ENCODE measurements at regions not wholly inside any gene's neighbourhood (a gene's known extent, or its start where the extent isn't known, plus 50 kb on each side); places are given as distances from the start of the nearest gene placed in this dataset.
"Not testable (repeated sequence)": the region's sequence is repeated elsewhere in the genome, so short reads cannot be mapped to it uniquely, and the experiment has no call there.

GRCh38 chr2:41334159-41334558, 713.7 kb upstream of the PKDCC start:
- Mint-ChIP-seq H3K27ac (no peak overlapping the region), H3K4me1 (ENCODE audit: low read depth) (no peaks in the 10 kb centered on the region), H3K36me3 (ENCODE audit: low read depth) (no peaks in the 10 kb centered on the region), H3K27me3 (no peaks in the 10 kb centered on the region), H3K9me3 (peaks cover 6% of the 10 kb centered on the region), H3K4me3 (no peak overlapping the region)
- DNase-seq, result no peak

DNA sequence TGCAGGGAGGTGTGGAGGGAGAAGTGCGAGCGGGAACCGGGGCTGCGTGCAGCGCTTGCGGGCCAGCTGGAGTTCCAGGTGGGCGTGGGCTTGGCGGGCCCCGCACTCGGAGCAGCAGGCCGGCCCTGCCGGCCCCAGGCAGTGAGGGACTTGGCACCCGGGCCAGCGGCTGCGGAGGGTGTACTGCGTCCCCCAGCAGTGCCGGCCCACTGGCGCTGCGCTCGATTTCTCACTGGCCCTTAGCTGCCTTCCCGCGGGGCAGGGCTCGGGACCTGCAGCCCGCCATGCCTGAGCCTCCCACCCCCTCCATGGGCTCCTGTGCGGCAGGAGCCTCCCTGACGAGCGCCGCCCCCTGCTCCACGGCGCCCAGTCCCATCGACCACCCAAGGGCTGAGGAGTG, 712.2 kb upstream of the PKDCC start:
- DNase-seq; H3K27ac Mint-ChIP-seq; H3K36me3 Mint-ChIP-seq (ENCODE audit: low read depth); H3K27me3 Mint-ChIP-seq; H3K4me1 Mint-ChIP-seq (ENCODE audit: low read depth); H3K4me3 Mint-ChIP-seq; H3K9me3 Mint-ChIP-seq: not testable (repeated sequence)

- Mint-ChIP-seq H3K27me3 (no peaks in the 10 kb centered on the region), H3K4me3 (no peak overlapping the region), H3K4me1 (ENCODE audit: low read depth) (no peaks in the 10 kb centered on the region), H3K27ac (no peak overlapping the region), H3K36me3 (ENCODE audit: low read depth) (no peaks in the 10 kb centered on the region), H3K9me3 (peaks cover 6% of the 10 kb centered on the region)
- DNase-seq, result no peak
These were observed 709.9 kb upstream of the PKDCC start for GRCh38 chr2:41337956-41338355.

GRCh38 chr2:41344529-41344928, 703.3 kb upstream of the PKDCC start:
- Mint-ChIP-seq H3K27me3 (no peaks in the 10 kb centered on the region), H3K4me1 (ENCODE audit: low read depth) (no peaks in the 10 kb centered on the region), H3K36me3 (ENCODE audit: low read depth) (no peaks in the 10 kb centered on the region), H3K27ac (no peak overlapping the region), H3K4me3 (no peak overlapping the region), H3K9me3 (no peaks in the 10 kb centered on the region)
- no peak for DNase-seq

DNA sequence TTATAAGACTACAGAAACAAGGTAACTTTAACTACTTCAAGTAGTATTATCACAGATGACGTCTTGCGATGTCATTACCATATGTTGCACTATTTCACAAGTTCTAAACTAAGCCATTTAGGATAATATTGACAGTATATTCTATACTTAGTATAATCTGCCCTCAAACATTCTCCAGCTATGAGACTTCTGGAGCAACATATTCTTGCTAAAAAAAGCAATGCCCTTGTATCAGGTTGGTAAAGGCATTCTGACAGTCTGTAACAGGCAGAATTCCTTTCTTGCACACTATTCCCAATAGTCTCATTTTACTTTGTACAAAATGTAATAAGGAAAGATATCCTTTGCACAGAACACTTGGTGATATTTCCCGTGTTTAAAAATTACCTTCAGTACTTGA, 694.8 kb upstream of the PKDCC start:
- H3K9me3 Mint-ChIP-seq, result no peaks in the 10 kb centered on the region
- no peak overlapping the region for H3K4me3 Mint-ChIP-seq
- DNase-seq, result no peak
- no peak overlapping the region for H3K27ac Mint-ChIP-seq
- H3K36me3 Mint-ChIP-seq (ENCODE audit: low read depth), result no peaks in the 10 kb centered on the region
- H3K27me3 Mint-ChIP-seq, result no peaks in the 10 kb centered on the region
- no peaks in the 10 kb centered on the region for H3K4me1 Mint-ChIP-seq (ENCODE audit: low read depth)

GRCh38 chr2:41355794-41356193, 692.0 kb upstream of the PKDCC start:
- no peak for DNase-seq
- no peaks in the 10 kb centered on the region for H3K4me1 Mint-ChIP-seq (ENCODE audit: low read depth)
- no peak overlapping the region for H3K27ac Mint-ChIP-seq
- no peaks in the 10 kb centered on the region for H3K36me3 Mint-ChIP-seq (ENCODE audit: low read depth)
- H3K9me3 Mint-ChIP-seq, result no peaks in the 10 kb centered on the region
- no peaks in the 10 kb centered on the region for H3K27me3 Mint-ChIP-seq
- H3K4me3 Mint-ChIP-seq, result no peak overlapping the region

DNA sequence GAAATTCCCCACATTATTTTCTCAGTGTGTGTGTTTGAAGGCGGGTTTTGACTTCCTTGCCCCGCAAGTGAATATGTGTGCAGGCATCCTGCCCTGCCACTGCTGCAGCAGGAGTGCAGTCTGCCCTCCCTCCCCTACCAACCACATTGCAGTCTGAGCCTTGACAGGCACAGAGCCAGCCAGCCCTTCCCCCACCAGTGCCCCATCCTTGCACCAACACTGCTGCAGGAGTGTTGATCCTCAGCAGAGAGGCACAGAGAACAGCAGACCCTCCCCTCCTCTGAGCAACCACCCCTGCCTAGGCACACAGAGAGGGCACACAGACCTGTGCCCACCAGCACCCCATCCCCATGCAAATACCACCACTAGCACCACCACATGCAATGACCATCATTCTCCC, 683.0 kb upstream of the PKDCC start:
- Mint-ChIP-seq H3K9me3 (peaks cover 22% of the 10 kb centered on the region), H3K4me1 (ENCODE audit: low read depth) (no peaks in the 10 kb centered on the region), H3K36me3 (ENCODE audit: low read depth) (no peaks in the 10 kb centered on the region), H3K4me3 (no peak overlapping the region), H3K27ac (no peak overlapping the region), H3K27me3 (no peaks in the 10 kb centered on the region)
- no peak for DNase-seq

DNA sequence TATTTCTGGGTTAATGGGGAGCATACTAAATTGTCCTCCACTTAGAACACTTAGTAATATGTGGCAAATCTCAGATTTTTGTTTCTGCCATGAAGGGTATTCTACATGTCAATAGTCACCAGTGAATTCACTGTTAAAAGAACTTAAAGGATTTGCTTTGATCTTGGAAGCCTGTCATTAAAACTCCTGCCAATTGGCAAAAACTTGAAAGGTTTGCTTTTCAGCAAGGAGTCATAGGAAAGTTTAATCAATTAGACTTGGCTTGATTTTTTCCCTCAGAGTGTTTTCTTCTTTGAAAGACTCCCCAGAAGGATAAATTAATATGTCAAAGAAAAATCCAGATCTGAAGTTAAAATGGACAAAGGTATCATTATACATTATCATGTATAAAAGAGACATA, 671.9 kb upstream of the PKDCC start:
- Mint-ChIP-seq H3K27ac (no peak overlapping the region), H3K9me3 (peaks cover 7% of the 10 kb centered on the region), H3K27me3 (no peaks in the 10 kb centered on the region), H3K36me3 (ENCODE audit: low read depth) (no peaks in the 10 kb centered on the region), H3K4me1 (ENCODE audit: low read depth) (no peaks in the 10 kb centered on the region), H3K4me3 (no peak overlapping the region)
- DNase-seq, result no peak

DNA sequence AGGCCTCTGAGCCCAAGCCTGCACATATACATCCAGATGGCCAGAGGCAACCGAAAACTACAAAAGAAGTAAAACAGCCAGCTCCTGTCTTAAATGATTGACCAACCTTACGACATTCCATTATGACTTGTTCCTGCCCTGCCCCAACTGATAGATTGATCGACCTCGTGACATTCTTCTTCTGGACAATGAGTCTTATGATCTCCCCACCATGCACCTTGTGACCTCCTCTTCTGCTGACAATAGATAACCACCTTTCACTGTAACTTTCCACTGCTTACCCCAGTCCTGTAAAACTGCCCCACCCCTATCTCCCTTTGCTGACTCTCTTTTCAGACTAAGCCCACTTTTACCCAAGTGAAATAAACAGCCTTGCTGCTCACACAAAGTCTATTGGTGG, 670.0 kb upstream of the PKDCC start:
- Mint-ChIP-seq H3K4me3 (no peak overlapping the region), H3K27me3 (no peaks in the 10 kb centered on the region), H3K4me1 (ENCODE audit: low read depth) (no peaks in the 10 kb centered on the region), H3K9me3 (no peaks in the 10 kb centered on the region), H3K27ac (no peak overlapping the region), H3K36me3 (ENCODE audit: low read depth) (no peaks in the 10 kb centered on the region)
- DNase-seq, result no peak

GRCh38 chr2:41378420-41378819, 669.4 kb upstream of the PKDCC start:
- Mint-ChIP-seq H3K4me1 (ENCODE audit: low read depth) (no peaks in the 10 kb centered on the region), H3K27ac (no peak overlapping the region), H3K4me3 (no peak overlapping the region), H3K27me3 (no peaks in the 10 kb centered on the region), H3K36me3 (ENCODE audit: low read depth) (no peaks in the 10 kb centered on the region), H3K9me3 (no peaks in the 10 kb centered on the region)
- DNase-seq, result no peak

DNA sequence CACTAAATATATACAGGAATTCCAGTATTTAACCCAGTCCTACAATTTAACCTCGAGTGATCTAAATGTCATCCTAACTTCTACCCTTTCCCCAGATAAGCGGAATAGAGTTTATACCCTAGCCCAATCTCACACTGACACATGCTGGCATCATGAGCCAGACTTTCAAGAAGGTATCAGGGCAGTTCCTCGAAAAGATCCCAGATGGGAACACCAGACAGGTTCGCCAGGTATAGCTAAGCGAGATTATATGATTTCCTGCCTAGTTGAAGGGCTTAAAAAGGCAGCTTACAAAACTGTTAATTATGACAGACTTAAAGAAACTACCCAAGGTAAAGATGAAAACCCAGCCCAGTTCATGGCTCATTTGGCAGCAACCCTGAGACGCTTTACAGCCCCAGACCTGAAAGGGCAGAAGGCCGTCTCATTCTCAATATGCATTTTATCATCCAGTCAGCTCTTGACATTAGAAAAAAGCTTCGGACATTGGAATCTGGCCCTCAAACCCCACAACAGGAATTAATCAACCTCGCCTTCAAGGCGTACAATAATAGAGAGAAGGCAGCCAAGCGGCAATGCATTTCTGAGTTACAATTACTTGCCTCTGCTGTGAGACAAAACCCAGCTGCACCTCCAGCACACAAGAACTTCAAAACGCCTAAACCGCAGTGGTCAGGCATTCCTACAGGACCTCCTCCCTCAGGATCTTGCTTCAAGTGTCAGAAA, 668.2 kb upstream of the PKDCC start:
- no peak overlapping the region for H3K4me3 Mint-ChIP-seq
- no peak for DNase-seq
- no peaks in the 10 kb centered on the region for H3K9me3 Mint-ChIP-seq

GRCh38 chr2:41381701-41382100, 666.1 kb upstream of the PKDCC start:
- no peaks in the 10 kb centered on the region for H3K27me3 Mint-ChIP-seq
- DNase-seq, result no peak
- no peaks in the 10 kb centered on the region for H3K36me3 Mint-ChIP-seq (ENCODE audit: low read depth)
- no peak overlapping the region for H3K4me3 Mint-ChIP-seq
- no peaks in the 10 kb centered on the region for H3K9me3 Mint-ChIP-seq
- H3K4me1 Mint-ChIP-seq (ENCODE audit: low read depth), result no peaks in the 10 kb centered on the region
- no peak overlapping the region for H3K27ac Mint-ChIP-seq

More for the DNA sequence above, 668.2 kb upstream of the PKDCC start:
- Mint-ChIP-seq H3K36me3 (ENCODE audit: low read depth) (no peaks in the 10 kb centered on the region), H3K4me1 (ENCODE audit: low read depth) (no peaks in the 10 kb centered on the region), H3K27me3 (no peaks in the 10 kb centered on the region), H3K27ac (no peak overlapping the region)

DNA sequence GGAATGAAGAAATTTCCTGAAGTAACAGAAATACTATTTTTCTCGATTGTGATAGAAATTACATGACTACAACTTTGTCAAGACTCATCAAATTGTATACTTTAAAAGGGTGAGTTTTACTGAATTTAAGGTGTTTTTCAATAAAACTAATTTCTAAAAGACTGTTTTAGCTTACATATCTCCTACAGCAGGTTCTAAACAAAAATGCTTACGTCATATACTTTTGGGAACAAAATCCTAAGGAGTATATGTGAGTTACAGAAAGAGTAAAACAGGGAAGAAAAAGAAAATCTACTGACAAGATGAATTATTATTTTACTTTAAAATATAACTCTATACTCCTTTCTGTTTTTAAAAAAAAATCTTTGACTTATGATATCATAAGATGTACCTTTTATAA, 660.3 kb upstream of the PKDCC start:
- H3K4me1 Mint-ChIP-seq (ENCODE audit: low read depth), result no peaks in the 10 kb centered on the region
- H3K36me3 Mint-ChIP-seq (ENCODE audit: low read depth), result no peaks in the 10 kb centered on the region
- no peak overlapping the region for H3K4me3 Mint-ChIP-seq
- no peaks in the 10 kb centered on the region for H3K27me3 Mint-ChIP-seq
- no peak for DNase-seq
- no peaks in the 10 kb centered on the region for H3K9me3 Mint-ChIP-seq
- no peak overlapping the region for H3K27ac Mint-ChIP-seq

GRCh38 chr2:41393621-41394020, 654.2 kb upstream of the PKDCC start:
- DNase-seq, result no peak
- no peaks in the 10 kb centered on the region for H3K36me3 Mint-ChIP-seq (ENCODE audit: low read depth)
- peaks cover 21% of the 10 kb centered on the region for H3K9me3 Mint-ChIP-seq
- H3K27me3 Mint-ChIP-seq, result no peaks in the 10 kb centered on the region
- no peak overlapping the region for H3K27ac Mint-ChIP-seq
- no peaks in the 10 kb centered on the region for H3K4me1 Mint-ChIP-seq (ENCODE audit: low read depth)
- H3K4me3 Mint-ChIP-seq, result no peak overlapping the region

DNA sequence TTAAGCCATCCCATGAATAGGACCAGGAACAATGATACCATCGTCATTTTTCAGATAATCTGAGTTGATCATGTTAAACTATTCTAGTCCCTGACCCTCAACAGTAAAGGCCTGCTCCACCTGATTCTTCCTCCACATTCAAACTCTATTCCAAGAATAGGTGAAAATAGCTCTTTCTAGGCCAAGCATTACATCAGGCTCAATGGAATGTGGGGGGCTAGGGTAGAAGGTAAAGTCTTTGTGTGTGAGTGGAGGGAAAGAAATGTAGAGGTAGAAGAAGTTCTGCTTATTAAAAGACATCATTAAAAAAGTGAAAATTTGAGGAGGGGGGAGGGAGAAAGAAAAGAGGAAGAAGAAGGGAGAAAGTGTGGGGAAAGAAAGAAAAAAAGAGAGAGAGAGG, 653.3 kb upstream of the PKDCC start:
- no peak overlapping the region for H3K4me3 Mint-ChIP-seq
- H3K27ac Mint-ChIP-seq, result no peak overlapping the region
- no peaks in the 10 kb centered on the region for H3K27me3 Mint-ChIP-seq
- DNase-seq, result no peak
- no peaks in the 10 kb centered on the region for H3K36me3 Mint-ChIP-seq (ENCODE audit: low read depth)
- H3K4me1 Mint-ChIP-seq (ENCODE audit: low read depth), result no peaks in the 10 kb centered on the region
- H3K9me3 Mint-ChIP-seq, result peaks cover 22% of the 10 kb centered on the region

DNA sequence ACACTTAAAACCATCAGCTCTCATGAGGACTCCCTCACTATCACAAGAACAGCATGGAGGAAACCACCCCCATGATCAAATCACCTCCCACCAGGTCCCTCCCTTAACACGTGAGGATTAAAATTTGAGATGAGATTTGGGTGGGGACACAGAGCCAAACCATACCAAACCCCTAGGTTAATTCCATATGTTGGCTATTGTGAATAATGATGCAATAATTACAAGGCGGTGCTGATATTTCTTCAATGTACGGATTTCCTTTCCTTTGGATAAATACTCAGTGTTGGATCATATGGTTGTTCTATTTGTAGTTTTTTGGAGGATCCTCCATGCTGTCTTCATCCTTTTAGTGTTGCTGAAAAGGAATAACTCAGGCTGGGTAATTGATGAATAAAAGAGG, 652.1 kb upstream of the PKDCC start:
- Mint-ChIP-seq H3K27ac (no peak overlapping the region), H3K27me3 (no peaks in the 10 kb centered on the region), H3K9me3 (peaks cover 22% of the 10 kb centered on the region), H3K4me3 (no peak overlapping the region), H3K36me3 (ENCODE audit: low read depth) (no peaks in the 10 kb centered on the region), H3K4me1 (ENCODE audit: low read depth) (no peaks in the 10 kb centered on the region)
- no peak for DNase-seq

All from activated T-cell treated with anti-CD3 and anti-CD28 coated beads, Interleukin-2, amount 50 U/mL, for 24 hours (primary cell).